GM18511 (cell line): ENCODE measurements at regions not wholly inside any gene's neighbourhood (a gene's known extent, or its start where the extent isn't known, plus 50 kb on each side); places are given as distances from the start of the nearest gene placed in this dataset.
"Not testable (repeated sequence)": the region's sequence is repeated elsewhere in the genome, so short reads cannot be mapped to it uniquely, and the experiment has no call there.

Experiments
- ATAC-seq: cut with Tn5 transposase; IDR thresholded peaks from one replicate; pipeline ENCODE4 v1.9.1; 2021; ENCODE audit warnings: mild to moderate bottlenecking, moderate library complexity; ENCODE audit not compliant: unreplicated experiment

DNA sequence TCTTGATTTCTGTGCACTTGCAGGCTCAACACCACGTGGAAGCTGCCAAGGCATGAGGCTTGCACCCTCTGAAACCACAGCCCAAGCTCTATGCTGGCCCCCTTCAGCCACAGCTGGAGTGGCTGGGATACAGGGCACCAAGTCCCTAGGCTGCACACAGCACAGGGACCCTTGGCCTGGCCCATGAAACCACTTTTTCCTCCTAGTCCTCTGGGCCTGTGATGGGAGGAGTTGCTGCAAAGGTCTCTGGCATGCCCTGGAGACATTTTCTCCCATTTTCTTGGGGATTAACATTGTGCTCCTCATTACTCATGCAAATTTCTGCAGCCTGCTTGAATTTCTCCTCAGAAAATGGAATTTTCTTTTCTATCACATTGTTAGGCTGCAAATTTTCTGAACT is 629.8 kb upstream of the NR2F2 start:
- ATAC-seq = not testable (repeated sequence)

DNA sequence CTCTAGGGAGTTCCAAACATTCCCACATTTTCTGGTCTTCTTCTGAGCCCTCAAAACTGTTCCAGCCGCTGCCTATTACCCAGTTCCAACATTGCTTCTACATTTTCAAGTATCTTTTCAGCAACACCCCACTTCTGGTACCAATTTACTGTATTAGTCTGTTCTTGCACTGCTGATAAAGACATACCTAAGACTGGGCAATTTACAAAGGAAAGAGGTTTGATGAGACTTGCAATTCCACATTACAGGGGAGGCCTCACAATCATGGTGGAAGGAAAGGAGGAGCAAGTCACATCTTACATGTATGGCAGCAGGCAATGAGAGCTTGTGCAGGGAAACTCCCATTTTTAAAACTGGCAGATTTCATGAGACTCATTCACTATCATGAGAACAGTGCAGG is 629.1 kb upstream of the NR2F2 start:
- ATAC-seq = no peak

DNA sequence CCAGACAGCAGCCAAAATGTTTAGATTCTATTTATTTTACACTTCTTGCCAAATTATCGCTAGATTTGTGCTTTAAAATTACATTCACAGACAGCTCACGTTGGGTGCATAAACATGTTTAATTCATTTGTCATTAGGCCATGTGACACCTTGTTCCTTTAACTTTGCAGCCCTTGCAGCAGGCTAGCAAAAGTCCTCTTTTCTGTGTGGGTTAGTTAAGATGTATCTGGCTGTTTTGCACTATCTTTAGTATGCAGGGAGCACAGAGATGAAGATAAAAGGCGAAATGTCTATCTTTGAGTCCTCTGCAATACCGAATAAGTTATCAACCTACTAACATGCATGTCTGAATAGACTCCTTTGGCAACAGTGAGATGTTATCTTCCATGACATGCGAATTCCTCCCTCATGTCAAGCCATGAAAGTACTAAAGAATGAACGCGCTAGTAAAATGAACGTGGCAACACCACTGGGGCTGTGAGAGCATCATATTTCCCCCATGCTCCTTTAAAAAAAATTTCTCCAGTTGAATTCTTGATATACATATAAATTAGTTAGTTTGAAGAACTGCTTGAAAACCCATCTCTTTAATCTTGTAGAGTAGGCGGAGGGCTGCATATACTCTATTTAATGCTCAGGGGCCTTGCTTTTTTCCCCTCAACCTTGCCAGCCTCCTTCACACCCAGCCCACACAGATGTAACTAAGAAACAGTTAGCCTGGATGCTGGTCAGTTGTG is 620.4 kb upstream of the NR2F2 start:
- no peak for ATAC-seq

- no peak for ATAC-seq
Observed at GRCh38 chr15:95712785-95713184, 617.7 kb upstream of the NR2F2 start.

DNA sequence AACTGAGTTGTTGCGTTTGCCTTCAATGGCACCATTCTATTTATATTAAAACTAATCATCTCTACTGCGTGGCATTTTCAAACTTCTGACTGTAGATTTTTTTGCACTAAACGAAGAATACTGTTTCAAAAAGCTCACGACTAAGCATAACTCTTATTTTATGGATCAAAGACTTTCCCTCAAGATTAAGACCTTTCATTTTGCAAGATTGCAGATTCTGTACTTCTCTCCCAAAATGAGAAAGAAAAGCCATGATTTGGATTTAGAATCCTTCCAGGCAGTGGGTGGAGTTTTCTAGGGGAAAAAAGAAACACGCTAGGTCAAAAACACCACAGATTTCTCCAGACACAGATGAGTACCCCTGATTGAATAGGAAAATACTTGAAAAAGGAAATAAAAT is 617.2 kb upstream of the NR2F2 start:
- ATAC-seq = no peak

- no peak for ATAC-seq
Observed at GRCh38 chr15:95715116-95715903, 615.2 kb upstream of the NR2F2 start.

DNA sequence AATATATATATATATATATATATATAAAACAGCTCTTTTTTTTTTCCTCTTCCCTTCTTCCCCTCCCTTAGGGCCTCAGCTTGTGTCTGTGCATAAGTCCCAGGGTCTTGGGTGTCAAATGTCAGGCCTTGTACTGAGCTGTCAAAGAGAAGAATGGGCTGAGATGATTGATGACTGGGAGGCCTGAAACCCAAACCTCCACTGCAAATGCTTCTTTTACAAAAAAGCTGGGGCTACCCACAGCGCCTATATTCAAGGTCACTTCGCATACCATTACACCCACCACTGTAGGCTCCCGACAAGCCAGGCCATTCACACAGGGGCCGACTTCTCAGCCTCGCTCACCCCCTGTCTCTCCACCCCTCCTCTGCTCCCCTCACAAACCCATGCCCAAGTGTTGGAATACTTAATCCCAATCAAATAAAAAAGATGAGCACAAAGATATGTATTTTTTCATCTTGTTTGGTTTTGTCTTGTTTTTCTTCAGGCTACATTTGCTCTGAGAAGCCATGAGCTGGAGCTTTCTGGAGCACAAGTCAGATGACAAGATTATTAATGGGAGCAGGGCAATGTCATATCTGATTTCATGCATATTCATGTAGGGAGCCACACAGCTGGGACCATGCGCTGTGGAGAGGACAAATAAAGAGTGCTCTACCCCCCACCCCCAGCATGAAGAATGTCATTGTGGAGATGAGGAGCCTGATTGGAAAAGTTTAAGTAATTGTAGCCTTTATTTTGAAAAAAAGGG is 614.4 kb upstream of the NR2F2 start:
- ATAC-seq = no peak

DNA sequence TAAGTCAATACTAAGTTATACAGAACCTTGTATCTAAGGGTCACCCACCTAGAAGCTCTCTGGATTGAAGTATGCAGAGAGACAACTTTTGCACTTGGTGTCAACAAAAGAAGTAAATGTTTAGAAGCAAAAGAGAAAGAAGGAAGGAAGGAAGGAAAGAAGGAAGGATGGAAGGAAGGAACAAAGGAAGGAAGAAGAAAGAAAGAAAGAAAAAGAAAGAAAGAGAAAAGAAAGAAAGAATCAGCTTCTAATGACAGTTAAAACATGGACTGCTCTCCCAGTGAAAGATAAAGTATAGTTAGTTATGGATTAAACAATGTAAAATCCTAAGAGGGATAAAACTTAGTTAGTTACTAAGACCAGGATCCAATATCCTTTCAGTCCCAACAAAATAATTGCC is 613.8 kb upstream of the NR2F2 start:
- no peak for ATAC-seq

GRCh38 chr15:95718441-95718840 is 612.1 kb upstream of the NR2F2 start:
- no peak for ATAC-seq

DNA sequence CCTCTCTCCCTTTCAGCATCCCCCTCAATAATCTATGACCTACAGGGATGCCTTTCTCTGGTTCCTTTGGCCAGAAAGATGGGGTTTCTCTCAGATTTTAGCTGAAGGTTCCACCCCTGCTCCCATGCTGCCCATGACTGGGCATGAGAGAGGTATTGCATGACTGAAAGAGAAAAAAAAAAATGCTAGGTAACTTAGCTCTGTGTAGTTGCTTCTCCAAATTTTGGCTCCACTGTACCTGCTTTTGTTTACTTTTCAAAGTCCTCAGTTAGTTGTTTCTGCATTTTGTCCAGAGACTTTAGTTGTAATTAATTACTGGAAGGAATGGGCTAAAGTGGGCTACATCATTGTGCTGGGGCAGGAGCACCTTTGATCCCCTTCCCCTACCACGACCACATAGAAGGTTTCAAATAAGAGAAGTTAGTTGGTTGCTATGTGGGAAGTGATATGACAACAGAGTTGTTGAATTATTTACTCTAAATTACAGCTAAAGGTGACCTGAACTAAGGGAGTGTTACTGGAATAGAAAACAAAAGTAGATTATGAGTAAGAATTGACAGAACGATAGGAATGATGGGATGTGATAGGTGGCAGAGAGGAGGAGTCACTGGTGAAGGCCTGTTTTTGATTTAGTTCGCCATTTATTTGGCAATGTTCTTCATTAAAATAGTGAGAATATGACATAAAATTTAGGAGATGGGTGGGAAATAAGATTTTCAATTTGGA is 605.4 kb upstream of the NR2F2 start:
- ATAC-seq = no peak

DNA sequence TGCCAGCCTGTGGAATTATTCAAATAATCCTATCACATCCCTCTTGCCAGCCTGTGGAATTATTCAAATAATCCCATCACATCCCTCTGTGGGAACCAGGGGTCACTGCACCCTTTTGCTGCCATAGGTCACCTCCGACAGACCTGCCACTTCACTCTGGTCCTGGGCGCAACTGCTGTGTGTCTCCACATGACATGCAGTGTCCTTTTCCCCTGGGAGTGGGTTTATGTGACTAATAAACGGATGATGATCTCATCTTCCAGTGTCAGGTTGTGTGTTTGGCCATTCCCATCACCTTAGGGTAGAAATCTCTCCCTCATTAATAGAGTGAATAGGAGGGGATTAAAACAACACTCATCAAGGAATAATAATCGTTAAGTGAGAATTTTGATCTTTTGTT is 603.6 kb upstream of the NR2F2 start:
- no peak for ATAC-seq

- no peak for ATAC-seq
Observed at GRCh38 chr15:95733931-95734330, 596.6 kb upstream of the NR2F2 start.

GRCh38 chr15:95734422-95735316 is 595.8 kb upstream of the NR2F2 start:
- ATAC-seq = no peak

GRCh38 chr15:95737060-95737459 is 593.4 kb upstream of the NR2F2 start:
- ATAC-seq = no peak

DNA sequence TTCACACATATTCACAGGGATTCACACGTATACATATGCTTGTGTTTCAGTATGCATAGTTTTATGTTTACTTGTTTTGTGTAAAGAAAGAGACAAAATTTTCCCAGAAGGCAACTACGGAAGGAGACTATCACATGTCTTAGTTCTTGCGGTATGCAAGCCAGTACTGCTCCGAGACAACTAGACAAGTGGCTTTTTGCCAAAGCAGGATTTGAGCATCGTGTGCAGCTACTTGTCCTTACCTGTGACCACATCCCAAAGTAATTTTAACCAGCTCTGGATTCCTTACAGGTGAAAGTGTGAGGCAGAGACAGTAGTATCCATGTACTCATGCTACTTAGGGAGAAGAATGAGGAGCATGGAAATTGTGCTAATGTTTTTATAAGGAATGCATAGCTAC is 591.4 kb upstream of the NR2F2 start:
- no peak for ATAC-seq

DNA sequence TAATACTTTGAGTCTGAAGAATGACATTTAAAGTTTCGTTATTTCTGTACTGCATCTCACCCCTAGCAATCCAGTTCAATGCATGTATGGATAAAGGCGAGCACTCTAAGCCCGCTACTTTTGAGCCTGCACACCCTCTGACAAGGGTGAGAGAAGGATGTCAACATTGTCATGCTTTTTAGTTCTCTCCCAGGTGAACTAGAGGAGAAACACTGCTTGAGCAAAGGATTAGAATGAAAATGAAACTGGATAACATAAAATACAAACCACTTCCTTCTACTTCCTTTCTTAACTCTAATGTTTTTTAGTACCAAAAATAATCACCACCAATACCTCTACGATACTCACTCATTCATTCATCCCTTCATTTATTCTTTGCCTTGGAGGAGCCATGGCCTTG is 588.7 kb upstream of the NR2F2 start:
- ATAC-seq = no peak

GRCh38 chr15:95742256-95742655 is 588.2 kb upstream of the NR2F2 start:
- ATAC-seq = no peak

- no peak for ATAC-seq
Observed at GRCh38 chr15:95742836-95743235, 587.7 kb upstream of the NR2F2 start.

DNA sequence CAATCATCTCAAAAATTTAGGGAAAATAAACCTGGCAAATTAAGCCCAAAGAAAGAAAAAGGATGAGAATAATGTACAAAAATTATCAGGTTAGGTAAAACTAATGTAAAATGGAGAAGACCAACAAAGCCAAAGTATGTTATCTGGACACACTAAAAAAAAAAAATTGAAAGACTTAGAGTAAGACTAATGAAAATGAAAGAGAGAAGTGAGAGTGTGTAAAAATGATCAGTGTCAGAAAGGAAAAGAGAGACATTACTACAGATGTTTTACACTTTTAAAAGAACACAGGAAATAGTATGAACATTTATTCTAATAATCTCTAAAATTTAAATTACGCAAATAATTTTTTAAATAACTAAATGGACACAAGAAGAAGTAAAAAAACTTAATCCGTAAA is 573.3 kb upstream of the NR2F2 start:
- ATAC-seq = no peak

- ATAC-seq = no peak
Observed at GRCh38 chr15:95758451-95758850, 572.0 kb upstream of the NR2F2 start.
